ENCODE measurements at regions not wholly inside any gene's neighbourhood (a gene's known extent, or its start where the extent isn't known, plus 50 kb on each side); places are given as distances from the start of the nearest gene placed in this dataset.

DNA sequence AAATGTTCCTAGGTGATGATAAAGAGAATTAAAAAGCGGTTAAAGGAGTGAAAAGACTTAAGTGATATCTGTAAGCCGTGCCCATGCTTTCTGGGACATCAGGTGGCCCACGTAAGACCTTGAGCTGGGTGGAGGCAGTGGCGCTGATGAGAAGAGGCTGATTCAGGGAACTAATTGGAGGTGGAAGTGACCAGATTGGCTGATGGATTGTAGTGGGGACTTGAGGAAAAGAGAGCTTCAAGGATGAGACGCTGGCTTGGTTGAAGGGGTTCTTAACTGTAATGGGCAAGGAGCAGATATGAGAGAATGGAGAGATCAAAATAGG, 69.1 kb upstream of the EP300 start:
- no peak for TF ChIP-seq POLR2A (IDR thresholded peaks at IDR 0.05; ENCODE audit: low read depth)
- TF ChIP-seq, protein P1, sequence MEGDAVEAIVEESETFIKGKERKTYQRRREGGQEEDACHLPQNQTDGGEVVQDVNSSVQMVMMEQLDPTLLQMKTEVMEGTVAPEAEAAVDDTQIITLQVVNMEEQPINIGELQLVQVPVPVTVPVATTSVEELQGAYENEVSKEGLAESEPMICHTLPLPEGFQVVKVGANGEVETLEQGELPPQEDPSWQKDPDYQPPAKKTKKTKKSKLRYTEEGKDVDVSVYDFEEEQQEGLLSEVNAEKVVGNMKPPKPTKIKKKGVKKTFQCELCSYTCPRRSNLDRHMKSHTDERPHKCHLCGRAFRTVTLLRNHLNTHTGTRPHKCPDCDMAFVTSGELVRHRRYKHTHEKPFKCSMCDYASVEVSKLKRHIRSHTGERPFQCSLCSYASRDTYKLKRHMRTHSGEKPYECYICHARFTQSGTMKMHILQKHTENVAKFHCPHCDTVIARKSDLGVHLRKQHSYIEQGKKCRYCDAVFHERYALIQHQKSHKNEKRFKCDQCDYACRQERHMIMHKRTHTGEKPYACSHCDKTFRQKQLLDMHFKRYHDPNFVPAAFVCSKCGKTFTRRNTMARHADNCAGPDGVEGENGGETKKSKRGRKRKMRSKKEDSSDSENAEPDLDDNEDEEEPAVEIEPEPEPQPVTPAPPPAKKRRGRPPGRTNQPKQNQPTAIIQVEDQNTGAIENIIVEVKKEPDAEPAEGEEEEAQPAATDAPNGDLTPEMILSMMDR (IDR thresholded peaks at IDR 0.05), result no peak
- no peak for TF ChIP-seq EP300 (IDR thresholded peaks at IDR 0.05)

Data from esophagus muscularis mucosa (tissue), 4 donors.